ENCODE measurements at regions not wholly inside any gene's neighbourhood (a gene's known extent, or its start where the extent isn't known, plus 50 kb on each side); places are given as distances from the start of the nearest gene placed in this dataset.
A peak's percentile ranks its signal among the peaks of the same experiment; 100 is the strongest.

- TF ChIP-seq CTCF (IDR thresholded peaks at IDR 0.05) (peak; percentile 42), EZH2 (IDR thresholded peaks at IDR 0.05) (no peak)
These were observed 1425.8 kb downstream of the PCDH7 start for GRCh38 chr4:32145987-32146386.

Data from neural progenitor cell (in vitro differentiated cells).